A172 (cell line): ENCODE measurements at regions not wholly inside any gene's neighbourhood (a gene's known extent, or its start where the extent isn't known, plus 50 kb on each side); places are given as distances from the start of the nearest gene placed in this dataset.

ENCODE experiments used
- DNase-seq: peaks from one replicate; pipeline ENCODE4 v3.0.0-alpha.2; 2015; ENCODE audit warnings: low spot score

DNA sequence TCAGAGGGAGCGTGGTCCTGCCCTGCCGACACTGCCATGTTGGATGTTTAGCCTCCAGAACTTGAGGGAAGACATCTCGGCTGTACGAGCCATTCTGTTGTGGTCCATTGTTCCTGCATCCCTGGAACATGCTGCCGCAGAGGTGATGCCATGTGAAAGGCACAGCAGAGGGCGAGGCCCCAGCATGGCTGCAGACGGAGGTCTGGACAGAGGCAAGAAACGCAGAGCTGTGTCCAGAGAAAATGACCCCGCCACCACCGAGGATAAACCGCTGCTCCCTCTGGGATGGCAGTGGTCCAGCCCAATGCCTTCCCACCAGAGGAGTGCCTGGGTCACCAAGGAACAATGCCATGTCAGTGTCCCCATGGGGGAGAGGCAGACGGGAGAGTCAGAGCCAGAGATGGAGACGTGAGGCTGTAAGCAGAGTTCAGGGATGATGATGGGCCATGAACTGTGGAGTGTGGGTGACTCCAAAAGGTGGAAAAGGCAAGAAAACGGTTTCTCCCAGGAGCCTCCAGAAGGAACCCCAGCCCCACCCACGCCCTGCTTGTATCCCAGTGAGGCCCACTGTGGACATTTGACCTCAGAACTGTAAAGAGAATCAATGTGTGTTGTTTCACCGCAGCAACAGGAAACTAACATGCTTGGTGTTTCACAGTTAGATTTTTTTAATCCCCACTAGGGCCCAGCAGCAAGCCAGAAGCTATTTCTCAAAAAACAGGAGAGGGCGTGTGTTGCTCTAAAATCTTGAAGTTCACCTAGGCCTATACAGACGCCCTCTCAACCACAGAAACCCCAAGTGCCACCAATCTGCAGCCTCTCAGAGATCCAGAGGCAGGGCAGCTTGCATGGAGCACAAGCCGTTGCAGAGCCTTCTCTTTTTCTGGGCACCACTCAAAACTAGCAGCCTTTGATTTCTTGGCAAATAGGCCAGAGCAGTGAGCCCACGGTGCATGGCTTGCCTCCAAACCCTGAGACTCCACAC, 1422.9 kb downstream of the TBC1D22A start:
- DNase-seq, result no peak

DNA sequence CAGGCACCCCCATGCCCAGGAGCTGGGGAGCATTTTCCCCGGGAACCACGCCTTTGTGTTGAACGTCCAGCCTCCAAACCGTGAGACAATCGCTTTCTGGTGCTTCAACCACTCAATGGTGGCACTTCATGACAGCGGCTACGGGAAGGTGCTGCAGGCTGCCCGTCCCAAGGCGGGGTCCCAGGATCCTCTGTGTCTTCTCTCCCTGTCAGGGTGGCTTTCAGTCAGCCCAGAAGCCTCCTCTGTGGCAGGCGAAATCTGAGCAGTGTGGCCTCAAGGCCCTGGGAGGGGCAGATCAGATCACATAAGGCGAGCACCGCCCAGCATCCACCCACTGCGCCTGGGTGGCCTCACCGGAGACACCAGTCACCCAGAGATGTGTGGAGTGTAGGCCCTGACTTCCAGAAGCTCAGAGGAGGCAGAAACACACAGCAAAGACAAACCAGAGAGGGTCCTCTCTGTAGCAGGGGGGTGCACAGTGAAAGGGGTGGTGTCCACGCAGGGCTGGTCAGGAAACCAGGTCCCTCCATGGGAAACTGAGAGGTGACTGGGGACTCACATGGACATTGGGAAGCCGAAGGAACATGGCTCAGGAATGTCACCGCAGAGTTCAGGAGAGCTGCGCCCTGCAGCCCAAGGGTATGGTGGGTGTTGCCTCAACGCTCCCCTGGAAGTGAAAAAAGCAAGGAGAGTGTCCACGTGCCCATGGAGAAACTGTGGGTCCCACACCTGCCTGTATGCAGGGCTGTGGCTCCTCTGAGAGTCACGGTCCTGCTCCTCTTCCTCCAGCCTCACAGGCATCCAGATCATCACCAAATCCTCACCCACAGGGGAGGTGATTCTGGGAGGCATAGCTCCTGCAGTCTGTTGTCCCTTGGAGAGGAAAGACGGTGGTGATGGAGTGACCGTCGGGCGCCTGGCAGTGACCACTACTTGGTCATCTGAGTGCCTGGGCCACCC, 1420.7 kb downstream of the TBC1D22A start:
- no peak for DNase-seq

DNA sequence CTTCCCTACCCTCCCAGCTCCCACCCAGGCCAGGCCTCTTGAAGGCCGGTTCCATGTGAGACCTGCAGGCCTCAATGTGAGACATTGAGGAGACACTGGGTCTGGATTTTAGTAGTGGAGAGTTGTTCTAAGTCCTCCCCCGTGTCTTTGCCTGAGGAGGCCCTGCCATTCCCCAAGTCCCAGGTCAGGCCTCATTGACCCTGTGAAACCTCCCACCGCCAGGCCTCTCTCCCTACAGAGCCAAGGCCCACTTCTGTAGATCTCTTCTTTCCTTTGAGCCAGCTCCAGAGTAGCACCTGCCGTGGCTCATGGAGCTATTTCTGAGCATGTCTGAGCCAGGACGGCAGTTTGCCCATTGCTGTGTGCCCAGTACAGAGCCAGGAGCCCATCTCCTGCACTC, 1419.6 kb downstream of the TBC1D22A start:
- no peak for DNase-seq

DNA sequence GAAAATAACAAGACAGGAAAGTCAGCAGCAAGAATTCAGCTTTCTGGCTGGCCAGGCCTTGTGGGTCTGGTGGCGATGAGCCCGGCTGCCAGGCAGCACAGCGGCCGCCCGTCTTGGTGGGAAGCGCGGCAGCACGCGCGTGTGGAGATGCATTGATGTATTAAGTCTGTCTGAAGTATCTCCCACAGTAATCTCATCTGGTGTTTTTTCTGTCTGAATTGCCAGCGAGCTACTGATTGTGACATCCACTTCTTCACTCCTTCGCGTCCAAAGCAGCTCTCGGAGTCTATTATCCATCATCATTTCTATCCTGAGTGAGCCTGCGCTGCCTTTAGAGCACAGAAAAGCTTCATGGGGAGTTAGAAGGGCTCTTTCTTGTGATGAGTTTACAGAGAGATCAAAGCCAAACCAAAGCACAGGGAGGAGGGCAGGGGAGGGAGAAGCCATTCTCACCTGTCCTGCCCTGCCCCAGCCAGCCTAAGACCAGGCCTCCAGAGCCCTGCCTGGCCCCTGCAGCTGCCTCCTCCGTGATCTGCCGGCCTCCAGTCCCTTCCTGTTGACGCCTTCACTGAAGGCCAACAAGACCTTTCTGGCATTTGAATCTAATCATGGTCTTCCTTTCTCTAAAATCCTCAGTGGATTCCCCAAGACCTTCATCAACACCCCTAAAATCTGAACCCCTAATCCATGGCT, 1419.0 kb downstream of the TBC1D22A start:
- no peak for DNase-seq

DNA sequence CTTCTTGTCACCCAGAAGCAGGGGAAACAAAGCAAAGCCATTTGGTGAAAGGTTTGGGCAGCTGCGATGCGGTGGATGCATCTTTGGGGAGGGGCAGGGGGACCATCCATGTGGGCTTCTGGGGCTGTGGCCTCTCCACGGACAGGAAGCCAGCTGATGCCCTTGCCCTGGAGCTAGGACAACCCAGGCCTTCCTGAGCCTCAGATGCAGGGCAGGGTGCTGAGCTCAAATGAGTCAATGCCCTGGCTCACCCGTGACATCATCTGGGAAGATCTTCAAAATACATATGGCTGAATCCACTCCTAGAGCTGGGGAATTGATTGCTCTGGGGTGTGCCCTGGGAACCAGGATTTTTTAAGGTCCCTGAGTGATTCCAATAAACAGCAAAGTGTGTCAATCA, 1418.2 kb downstream of the TBC1D22A start:
- DNase-seq, result peak; percentile 1

DNA sequence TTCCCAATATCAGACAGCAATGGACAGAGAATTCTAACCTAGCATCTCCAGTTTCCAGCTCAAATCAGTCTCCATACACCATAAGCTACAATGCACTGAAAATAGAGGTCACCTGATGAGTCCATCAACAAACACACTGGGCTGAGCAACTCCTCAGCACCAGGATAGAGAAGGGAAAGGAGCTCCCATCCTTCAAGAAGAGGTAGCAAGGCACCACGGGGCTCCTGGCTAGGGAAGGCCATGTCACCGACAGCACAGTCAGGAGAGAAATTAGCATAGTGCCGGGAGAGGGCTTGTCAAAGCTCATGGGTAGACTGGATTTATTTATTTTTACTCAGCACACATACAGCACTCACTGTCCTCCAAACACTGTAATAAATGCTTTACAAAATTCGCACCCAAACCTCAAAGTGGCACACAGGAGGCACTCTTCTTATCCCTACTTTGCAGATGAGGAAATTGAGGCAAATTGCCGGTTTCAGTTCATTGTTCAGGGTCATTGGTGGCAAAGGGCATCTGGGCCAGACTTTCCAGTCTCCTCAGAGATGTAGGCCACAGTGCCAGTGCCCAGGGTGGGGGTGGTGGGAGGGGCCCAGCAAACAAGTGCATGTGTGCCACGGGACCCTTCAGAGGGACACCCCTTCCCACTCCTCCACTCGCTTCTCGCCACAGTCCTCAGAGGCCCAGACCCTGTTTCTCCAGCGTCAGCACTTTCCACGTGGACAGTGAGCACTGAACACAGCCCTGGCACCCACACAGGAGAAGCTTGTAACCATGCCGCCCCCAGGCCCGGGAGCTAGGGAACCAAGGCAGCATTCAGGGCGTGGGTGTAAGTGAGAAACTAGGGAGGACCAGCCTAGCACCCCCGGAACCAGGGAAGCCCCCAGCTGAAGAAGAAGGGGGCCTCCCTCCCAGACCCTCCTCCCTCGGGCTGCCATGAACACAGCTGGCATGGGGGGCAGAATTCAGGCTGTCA, 1417.4 kb downstream of the TBC1D22A start:
- no peak for DNase-seq

DNA sequence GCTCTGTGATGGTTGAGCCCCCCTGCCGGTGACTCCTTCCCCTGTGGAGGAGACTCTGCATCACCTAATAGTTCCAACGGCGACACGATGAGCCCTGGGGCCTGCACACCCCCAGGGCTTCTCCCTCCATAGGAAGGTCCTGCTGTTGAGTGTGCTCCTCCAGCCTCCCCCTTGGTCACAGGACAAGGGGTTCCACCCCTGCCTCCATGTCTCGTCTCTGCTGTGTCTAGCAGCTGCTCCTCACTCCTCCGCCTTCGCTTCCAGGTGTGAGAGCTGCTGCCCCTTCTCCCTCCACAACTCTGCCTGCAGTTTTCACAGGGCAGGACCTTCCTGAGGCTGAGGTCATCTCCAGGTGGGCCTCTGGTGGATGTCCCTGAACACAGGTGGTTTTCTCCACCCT, 1416.1 kb downstream of the TBC1D22A start:
- DNase-seq, result no peak

DNA sequence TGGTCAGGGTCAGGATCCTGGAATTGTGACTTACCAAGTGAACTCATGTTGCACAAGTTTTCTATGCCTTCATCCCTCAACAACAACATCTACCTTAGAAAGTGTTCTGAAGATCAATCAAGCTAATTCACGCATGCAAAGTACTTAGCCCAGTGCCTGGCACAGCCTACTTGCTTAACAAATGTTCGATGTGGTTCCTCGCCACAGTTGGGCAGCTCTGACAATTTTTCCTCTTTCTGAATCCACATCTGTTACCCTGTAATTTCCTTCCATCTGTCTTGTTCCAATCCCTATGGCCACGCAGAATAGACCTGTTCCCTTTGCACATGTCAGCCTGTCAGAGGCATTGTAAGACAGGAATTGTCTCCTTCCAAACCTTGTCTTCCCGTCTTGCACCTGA, 1415.2 kb downstream of the TBC1D22A start:
- DNase-seq, result no peak

DNA sequence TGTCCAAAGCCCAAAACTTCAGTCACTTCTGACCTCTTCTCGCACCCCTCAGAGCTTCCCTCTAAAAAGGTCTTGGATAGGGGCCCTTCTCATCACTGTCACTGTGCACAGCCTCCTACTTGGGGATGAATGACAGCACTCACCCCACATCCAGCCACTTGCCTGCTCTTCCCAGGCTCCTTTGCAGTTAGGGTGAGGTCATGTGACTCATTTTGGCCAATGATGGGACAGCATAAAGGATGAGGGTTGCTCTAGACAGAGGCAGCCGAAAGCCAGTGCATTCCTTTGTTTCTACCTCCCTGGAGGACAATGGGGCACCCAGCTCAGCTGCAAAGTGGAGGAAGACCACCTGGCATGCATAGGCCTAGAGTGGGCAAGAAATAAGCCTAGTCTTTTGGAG, 1413.3 kb downstream of the TBC1D22A start:
- no peak for DNase-seq

DNA sequence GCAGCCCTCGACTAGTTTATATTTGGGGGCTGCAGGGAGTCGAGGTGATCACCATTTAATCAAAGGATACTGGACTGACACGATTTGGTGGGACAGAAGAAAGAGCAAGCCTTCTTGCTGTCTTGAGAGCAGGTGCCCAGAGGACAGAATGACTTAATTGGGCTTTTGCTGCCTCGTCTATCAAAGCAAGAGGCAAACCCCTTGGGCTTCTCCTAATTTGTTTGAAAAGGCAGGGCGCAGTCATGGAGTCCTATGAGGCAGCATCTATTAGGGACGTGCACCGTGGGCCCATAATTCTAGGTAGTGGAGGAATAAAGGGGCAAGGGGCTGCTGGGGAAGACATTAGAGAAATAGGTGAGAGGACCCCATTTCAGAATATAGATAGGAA, 1411.3 kb downstream of the TBC1D22A start:
- DNase-seq, result no peak

DNA sequence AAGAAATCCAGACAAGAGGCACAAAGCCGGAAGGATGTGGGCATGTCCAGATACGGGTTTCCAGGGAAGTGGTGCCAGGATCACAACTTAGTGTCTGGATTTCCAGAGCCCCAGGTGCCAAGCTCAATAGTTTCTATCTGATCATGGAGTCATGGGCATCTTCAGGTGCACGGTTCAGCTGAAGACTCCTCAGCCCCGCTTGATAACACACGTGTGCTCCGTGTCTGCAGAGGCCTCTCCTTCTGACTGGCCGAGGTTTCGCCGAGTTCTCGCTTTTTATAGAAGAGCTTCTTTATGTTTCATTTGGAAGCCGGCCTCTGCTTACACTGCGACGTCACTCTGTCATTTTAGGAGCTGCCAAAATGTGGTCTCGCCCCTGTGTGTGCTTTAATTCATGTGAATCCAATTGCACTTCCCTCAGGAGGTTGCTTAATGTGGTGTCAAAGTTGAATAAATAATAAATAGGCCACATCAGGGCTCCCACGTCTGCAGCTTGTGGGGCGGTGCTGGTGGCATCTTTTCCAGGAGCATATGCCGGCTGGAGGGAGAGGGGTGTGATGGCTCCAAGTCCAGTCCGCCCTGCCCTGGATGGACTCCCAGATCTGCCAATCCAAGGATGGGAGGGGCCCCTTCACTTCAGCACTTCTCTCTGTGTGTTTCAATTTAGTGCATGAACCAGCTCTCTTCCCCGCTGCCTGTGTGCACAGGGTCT, 1410.8 kb downstream of the TBC1D22A start:
- DNase-seq, result no peak

DNA sequence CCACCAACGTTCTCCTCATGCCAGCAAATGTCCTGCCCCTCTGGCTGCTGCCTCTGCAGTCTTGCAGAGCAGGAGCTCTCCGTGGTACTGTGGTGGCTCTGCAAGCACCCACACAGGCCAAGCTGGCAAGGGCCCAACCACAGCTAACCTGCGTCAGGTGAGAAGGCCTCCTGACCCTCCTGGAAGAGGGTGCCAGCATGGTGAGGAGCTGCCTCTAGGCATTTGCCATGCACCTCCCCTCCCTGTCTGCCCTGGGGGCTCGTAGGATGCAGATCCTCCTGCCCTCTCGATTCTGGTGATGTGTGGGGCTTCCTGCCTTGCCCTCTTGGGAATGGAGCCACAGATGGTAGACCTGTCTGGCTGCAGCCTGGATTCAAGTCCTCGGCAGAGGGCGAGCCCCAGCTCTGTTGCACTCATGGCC, 1408.8 kb downstream of the TBC1D22A start:
- no peak for DNase-seq

DNA sequence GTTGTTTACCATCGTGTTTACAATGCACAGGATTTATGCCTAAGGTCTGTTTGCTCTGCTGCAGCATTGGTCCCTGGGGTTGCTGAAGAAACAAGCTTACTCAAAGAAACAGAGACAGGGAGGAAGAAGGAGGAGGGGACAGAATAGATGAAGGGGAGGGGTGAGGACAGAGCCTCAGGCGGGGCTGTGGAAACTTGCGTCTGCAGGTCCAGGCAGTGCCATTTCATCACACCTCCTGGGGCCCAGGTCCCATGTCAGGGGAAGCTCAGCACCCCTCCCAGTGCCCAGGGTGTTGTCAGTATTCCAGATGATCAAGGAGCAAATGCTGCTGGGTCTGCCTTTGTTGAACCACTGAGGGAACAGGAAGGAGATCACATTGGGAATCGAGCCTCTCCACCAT, 1406.8 kb downstream of the TBC1D22A start:
- no peak for DNase-seq

DNA sequence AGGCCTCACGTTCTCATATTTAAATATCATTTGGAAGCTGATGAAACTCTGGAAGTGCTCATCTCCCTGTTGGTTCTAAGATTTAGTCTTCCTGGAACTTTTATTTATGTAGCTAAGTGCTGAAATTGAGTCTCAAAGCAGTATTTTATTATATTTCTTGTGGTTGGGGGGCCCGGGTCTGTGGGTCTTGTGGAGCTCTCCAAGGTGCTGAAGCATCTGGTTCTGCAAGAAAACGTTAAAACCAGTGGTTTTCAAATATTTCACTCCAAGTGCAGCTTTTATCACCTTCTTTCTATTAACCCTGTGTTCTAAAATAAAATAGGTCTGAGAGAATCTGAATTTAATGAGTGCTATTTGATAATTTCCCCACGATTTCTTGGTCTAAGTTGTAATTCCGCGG, 1404.8 kb downstream of the TBC1D22A start:
- DNase-seq, result no peak

DNA sequence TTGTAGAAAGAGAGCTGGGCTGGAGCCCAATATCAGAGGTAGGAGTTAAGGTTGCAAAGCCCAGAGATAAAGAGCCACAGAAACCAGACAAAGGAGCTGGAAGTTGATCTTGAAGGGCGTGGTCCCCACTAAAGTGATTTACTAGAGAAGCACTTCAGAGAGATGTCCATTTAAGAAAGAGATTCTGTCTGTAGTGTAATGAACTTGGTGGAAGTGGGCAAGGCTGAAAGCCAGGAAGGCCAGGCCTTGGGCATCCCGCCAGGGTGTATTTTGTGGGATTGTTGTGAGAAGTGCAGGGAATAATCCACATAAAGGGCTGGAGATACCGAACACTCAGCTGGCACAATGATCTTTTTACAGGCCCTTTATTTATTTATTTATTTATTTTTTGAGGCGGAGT, 1398.8 kb downstream of the TBC1D22A start:
- no peak for DNase-seq

DNA sequence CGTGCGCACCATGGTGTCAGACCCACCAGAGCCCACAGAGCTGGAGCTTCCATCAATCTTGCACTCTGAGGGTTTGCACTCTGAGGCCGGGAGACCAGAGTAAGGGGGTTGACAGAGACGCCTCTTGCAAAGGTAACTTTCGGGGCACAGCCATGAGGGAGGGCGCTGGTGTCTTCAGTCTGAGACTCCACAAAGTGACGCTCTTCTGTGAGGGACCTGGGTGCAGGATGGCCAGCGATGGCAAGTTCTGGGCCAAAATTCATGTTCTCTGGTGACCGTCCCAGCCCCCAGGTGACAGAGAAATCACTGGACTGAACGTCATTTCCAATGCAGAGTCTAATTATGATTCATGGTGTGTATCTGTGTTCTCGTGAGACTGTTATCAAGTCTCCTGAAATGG, 1395.2 kb downstream of the TBC1D22A start:
- DNase-seq, result no peak

DNA sequence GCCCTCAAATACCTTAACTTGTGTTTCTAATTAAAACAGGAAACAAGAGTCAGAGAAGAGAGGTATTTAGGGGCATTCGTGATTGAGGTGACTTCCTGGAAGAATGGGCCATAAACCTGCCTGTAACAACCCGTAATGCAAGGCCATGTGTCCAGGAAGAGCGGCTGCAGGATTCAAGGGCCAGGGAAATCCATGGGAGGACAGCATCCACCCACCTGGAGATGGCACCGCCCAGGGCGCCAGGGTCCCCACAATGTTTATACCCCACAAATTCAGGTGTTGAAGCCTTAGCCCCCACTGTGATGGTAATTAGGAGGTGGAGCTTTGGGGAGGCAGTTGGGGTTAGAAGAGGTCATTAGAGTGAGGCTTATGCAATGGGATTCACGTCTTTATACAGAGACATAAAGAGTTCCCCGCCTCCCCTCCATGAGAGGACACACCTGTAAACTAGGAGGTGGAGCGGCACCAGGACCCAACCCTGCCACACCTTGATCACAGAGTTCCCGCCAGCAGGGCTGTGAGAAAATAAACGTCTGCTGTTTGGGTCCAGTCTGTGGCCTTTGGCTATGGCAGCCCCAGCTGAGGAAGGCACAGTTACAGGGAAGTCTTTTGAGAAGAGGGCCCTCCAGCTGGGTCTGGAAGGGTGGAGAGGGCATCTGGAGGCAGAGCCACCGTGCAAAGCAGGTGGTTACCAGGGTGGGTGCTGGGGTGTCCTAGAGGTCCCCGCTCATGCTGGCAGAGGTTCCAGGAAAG, 1394.3 kb downstream of the TBC1D22A start:
- no peak for DNase-seq

DNA sequence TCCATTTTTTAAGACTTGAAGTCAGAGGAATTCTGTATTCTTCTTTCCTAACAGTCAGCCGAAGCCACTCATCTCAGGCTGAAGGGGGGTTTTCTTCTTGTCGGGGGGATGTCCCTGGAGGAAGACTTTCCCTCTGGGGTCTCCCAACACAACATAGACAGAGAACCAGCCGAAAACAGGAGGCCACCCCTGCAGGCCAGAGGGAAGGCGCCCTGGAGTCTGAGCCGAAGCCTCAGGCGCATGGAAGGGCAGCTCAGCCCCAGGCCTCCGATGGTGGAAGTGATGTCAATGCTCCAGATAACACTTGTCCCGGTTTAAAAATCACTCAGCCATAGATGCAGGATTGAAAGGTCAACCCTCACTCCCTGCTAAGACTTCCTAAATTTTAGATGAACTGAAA, 1393.0 kb downstream of the TBC1D22A start:
- no peak for DNase-seq

DNA sequence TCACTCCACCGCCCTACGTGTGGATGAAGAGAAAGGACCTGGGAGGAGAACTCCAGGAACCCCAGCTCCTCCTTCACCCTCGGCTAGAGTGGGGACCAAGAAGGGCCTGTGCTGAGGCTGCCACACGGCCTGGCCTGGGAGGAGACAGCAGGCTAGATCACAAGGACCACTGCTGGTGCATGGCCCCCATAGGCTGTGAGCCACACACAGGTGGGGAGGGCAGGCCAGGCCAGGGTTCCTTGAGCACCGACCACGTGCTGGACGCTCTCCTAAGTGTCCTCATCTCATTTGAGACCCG, 1392.4 kb downstream of the TBC1D22A start:
- DNase-seq, result no peak
